PC-3 (cell line): ENCODE measurements at regions not wholly inside any gene's neighbourhood (a gene's known extent, or its start where the extent isn't known, plus 50 kb on each side); places are given as distances from the start of the nearest gene placed in this dataset.

Source experiments
- EZH2 ChIP-seq: fragments of 300-600 bp; sonication (generic); IDR thresholded peaks from one replicate; pipeline ENCODE4 v1.6.1; 2017; ENCODE audit warnings: antibody characterized with exemption, mild to moderate bottlenecking, low read length; ENCODE audit not compliant: unreplicated experiment
- TF ChIP-seq, protein P1 (sequence below): fragments of 300-600 bp; sonication (generic); conservative IDR thresholded peaks from 2 replicates; pipeline ENCODE4 v1.5.1; 2017; ENCODE audit warnings: antibody characterized with exemption, low read depth, mild to moderate bottlenecking, low read length

DNA sequence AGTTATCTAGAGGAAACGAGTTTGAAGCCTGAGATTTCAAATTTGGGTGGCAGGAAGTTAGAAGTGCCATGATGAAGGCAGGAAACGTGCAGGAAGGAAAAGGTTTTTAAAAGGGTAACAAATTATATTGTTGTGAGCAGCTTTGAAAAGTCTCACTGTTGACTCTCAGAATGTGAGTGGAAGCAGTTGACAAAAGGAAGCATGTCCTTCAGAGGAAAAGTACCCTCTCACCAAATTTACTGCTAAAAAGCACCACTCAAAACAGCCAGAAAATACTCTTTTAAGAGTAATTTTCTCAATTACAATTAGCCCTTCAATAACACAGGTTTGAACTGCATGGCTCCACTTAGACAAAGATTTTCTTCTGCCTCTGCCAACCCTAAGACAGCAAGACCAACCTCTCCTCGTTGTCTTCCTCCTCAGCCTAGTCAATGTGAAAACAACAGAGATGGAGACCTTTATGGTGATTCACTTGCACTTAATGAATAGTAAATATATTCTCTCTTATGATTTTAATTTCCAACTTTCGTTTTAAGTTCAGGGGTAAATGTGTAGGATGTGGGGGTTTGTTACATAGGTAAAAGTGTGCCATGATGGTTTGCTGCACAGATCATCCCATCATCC, 117.1 kb upstream of the LIPC start:
- TF ChIP-seq, protein P1, sequence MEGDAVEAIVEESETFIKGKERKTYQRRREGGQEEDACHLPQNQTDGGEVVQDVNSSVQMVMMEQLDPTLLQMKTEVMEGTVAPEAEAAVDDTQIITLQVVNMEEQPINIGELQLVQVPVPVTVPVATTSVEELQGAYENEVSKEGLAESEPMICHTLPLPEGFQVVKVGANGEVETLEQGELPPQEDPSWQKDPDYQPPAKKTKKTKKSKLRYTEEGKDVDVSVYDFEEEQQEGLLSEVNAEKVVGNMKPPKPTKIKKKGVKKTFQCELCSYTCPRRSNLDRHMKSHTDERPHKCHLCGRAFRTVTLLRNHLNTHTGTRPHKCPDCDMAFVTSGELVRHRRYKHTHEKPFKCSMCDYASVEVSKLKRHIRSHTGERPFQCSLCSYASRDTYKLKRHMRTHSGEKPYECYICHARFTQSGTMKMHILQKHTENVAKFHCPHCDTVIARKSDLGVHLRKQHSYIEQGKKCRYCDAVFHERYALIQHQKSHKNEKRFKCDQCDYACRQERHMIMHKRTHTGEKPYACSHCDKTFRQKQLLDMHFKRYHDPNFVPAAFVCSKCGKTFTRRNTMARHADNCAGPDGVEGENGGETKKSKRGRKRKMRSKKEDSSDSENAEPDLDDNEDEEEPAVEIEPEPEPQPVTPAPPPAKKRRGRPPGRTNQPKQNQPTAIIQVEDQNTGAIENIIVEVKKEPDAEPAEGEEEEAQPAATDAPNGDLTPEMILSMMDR: no peak
- no peak for TF ChIP-seq EZH2
